GM19467 (cell line): ENCODE measurements at regions not wholly inside any gene's neighbourhood (a gene's known extent, or its start where the extent isn't known, plus 50 kb on each side); places are given as distances from the start of the nearest gene placed in this dataset.
"Not testable (repeated sequence)": the region's sequence is repeated elsewhere in the genome, so short reads cannot be mapped to it uniquely, and the experiment has no call there.

Experiments used
- ATAC-seq: cut with Tn5 transposase; IDR thresholded peaks from one replicate; pipeline ENCODE4 v1.9.1; 2021; ENCODE audit warnings: mild to moderate bottlenecking, moderate library complexity; ENCODE audit not compliant: unreplicated experiment

DNA sequence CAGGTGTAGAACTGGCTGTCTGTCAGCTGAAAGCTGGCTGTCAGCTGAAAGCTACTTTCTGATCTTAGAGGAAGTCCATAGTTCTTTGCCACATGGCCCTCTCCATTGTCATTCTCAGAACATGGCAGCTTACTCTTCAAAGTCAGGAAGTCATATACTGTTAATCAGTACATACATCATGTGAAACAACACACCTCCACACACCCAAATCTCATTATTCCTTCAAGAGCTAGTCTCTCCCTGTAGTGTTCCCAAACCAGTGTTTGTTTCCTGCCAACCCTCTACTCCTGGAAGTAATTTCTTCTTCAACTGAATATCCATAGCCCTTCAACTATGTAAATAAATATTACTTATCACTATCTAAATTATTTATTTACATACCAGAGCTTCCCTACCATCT lies 58.9 kb downstream of the OR5AK2 start:
- ATAC-seq = no peak

- no peak for ATAC-seq
Observed at GRCh38 chr11:57049749-57050148, 61.0 kb downstream of the OR5AK2 start.

- ATAC-seq = no peak
Observed at GRCh38 chr11:57054817-57055216, 66.1 kb downstream of the OR5AK2 start.

- ATAC-seq = no peak
Observed at GRCh38 chr11:57055744-57056143, 67.0 kb downstream of the OR5AK2 start.

- ATAC-seq = no peak
Observed at GRCh38 chr11:57056735-57057134, 68.0 kb downstream of the OR5AK2 start.

- ATAC-seq = no peak
Observed at GRCh38 chr11:57057561-57057960, 68.8 kb downstream of the OR5AK2 start.

DNA sequence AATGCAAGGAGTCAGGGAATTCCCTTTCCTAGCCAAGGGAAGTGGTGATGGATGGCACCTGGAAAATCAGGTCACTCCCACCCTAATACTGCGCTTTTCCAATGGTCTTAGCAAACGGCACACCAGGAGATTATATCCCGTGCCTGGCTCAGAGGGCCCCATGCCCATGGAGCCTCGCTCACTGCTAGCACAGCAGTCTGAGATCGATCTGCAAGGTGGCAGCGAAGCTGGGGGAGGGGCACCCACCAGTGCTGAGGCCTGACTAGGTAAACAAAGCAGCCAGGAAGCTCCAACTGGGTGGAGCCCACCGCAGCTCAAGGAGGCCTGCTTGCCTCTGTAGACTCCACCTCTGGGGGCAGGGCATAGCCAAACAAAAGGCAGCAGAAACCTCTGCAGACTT lies 74.2 kb downstream of the OR5AK2 start:
- not testable (repeated sequence) for ATAC-seq

DNA sequence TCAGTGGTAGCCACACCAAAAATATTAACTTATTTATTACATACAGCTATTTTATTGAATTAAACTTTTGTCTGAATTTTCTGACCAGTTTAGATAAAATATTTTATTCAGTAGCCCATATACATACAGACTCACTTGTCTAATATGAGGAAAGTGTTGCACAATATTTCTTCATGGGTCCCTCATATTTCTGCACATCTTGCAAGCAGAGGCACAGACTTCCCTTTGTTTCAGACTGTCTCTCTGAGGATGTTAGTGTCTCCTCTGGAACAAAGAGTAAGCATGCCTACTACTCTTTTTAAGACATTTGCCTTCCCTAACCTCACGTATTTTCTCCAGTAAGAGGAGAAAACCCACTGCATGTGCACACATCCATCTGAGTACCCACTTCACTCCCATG lies 81.2 kb downstream of the OR5AK2 start:
- no peak for ATAC-seq

GRCh38 chr11:57071829-57072228 lies 83.1 kb downstream of the OR5AK2 start:
- no peak for ATAC-seq

GRCh38 chr11:57072640-57073039 lies 83.9 kb downstream of the OR5AK2 start:
- ATAC-seq = no peak

DNA sequence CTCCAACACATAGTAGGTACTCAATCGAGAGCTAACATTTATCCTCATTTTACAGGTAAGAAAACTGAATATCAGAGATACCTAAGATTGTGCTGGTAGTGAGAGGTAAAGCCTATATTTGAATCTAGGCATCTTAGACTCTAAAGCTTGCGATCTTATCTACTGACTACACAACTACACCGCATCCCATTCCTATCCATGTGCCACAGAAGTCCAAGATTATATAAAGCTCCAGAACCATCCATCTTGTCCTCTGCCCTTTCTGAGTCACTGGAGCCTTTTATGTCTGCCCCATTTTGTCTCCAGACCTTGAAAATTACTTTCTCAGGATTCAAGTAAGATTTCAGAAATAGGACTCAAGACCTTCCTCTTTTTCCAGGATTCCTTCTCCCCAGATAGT lies 84.4 kb downstream of the OR5AK2 start:
- no peak for ATAC-seq

DNA sequence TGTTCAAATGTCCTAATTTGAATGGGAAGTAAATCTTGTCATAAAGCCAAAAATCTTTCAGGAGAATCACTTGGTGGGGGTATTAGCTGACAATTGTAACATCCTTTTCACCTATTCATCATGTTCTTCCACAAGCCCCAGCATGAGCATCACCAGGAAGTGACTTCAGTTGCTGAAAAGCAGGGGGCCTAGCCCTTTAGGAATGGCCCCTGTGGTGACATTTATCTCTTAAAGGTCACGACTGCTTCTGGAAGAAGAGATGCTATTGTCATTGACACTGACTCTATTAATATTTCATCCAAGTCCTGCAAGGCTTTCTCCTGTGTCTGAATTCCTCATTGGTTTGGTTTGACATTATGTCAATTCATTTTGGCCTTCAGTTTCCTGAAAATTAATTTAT lies 92.6 kb downstream of the OR5AK2 start:
- ATAC-seq = no peak

DNA sequence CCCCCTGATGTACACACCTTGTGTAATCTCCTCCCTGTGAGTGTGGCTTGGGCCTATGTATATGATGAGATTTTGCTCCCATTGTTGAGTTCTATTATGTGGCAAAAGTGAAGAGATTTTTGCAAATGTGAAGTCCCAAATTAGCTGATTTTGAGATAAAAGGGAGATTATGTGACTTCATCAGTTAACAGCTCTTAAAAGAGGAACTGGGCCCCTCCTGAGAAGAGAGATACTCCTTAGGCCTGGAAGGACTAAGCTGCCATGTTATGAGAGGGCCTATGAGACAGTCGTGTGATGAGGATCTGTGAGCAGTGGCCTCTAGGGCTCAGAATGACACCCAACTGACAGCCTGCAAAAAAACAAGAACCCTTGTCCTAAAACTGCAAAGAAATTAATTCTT lies 93.4 kb downstream of the OR5AK2 start:
- no peak for ATAC-seq

DNA sequence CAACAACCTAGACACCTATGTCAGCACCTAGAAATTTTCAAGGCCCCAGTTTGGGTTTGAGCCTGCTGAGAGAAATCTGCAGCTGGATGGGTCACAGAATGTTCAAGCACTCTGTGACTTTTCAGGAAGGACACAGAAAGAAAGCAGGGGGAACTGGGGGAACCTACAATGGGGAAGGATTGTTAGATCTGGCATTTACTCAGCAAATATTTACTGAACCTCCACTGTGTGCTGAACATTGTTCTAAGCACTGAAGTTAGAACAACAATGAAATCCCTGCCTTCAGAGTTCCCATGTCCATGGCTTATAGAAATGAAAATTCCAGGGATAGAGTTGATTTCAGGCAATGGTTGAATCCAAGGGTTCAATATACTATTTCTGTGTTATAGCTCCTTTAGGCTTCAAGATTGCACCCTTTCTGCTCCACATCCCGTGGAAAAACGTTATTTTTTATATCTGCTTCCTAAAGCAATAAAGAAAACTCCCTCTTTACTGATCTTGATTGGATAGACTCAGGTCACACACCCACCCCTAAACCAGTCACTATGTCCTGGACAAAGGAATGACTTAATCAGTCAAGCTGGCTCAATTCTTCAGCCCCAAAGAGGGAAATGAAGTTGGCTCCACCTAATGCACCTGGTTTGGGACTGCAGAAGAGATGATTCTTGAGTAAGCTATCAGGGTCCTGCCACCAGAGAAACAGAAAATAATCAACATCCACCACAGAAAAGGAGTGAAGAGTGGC lies 95.1 kb downstream of the OR5AK2 start:
- ATAC-seq = no peak

DNA sequence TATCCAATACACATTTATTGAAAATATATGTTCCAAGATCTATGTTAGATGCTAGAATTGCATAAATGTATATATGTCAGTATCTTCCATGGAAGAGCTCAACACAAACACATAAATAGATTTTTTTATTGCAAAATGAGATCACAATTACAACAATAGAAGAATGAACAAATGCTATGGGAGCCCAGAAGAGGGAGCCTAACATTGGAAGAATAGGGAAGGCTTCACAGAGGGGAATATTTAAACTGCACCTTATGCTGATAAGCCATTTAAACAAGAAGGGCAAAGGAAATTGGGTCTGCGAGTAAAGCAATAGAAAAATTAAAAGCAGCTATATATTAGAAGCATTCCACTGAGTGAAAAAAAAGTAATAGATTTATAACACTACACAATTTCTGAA lies 96.1 kb upstream of the LRRC55 start:
- no peak for ATAC-seq

GRCh38 chr11:57087991-57088390 lies 93.8 kb upstream of the LRRC55 start:
- no peak for ATAC-seq

DNA sequence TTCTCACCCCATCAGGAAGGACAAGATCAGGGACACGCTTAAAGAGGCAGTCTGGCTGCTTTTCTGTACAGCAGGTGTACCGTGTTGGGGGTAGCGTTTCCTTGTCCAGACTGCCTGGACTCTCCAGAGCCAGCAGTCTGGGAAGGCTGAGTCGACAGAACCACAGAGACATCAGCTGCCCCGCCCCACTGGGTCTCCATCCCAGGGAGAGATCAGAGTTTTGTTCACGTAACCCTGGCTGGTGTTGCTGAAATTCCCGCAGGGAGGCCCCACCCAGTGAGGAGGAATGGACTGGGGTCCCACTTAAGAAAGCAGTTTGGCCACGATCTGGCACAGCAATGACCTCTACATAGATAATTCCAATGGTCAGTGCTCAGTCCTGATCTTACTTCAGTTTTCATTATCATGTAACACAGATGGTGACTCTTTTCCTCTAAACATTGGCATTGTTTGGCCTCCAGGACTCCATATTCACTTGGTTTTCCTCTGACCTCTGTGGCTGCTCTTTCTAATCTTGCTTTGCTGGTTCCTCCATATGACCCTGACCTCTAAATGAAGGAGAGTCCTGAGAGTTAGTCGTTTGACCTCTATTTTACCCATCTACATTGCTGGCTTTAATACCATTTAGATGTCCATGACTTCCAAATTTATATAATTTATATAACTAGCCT lies 89.6 kb upstream of the LRRC55 start:
- no peak for ATAC-seq

GRCh38 chr11:57094181-57094935 lies 87.4 kb upstream of the LRRC55 start:
- no peak for ATAC-seq

- no peak for ATAC-seq
Observed at GRCh38 chr11:57095417-57095816, 86.3 kb upstream of the LRRC55 start.

- no peak for ATAC-seq
Observed at GRCh38 chr11:57095896-57096295, 85.9 kb upstream of the LRRC55 start.

DNA sequence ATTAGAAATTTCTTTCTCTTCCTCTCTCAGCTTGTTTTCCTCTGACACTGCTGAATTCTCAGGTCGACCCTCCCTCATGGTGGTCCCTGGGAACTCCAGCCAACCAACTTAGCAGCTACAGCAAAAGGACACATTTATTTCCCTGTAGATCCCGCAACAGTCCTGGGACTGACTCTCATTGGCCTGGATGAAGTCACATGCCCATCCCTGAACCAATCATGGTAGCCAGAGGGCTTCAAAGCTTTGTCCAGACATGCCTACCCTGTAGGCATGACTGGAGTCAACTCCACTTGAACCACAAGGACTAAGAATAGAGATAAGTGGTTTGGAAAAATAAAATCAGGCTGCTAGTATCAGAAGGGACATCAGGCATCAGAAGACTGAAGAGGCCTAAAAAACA lies 84.6 kb upstream of the LRRC55 start:
- no peak for ATAC-seq

DNA sequence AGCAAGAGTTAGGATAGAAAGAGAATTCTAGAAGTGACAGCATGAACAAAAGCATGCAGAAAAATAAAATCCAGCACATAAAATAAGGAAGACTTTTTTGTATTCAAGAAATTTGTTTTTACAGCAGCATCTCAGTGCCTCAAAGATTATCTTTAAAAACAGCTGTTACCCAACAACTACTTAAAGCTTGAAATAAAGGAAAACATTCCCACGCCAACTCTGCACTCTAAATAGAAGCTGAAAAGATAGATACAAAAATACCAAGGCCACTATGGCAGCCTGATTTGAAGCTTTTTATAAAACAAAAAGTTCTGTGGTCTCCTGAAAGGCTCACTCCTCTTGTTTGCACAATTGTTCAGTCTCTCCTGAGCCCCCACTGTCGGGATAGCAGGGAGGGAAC lies 83.6 kb upstream of the LRRC55 start:
- no peak for ATAC-seq
